SK-N-SH (cell line): ENCODE measurements at regions not wholly inside any gene's neighbourhood (a gene's known extent, or its start where the extent isn't known, plus 50 kb on each side); places are given as distances from the start of the nearest gene placed in this dataset.

Experiments used
- CTCF ChIA-PET: fragments of 300-600, 350-600 bp; formaldehyde crosslinking; extraction: SDS; loops from one replicate; lab custom pipeline; 2021; lab: Yijun Ruan, JAX
- POLR2A ChIA-PET: fragments of 350-600 bp; sonication (Branson Sonifier 250); formaldehyde crosslinking; extraction: SDS; loops from one replicate; lab custom pipeline; 2020; ENCODE audit warnings: antibody characterized with exemption, inconsistent platforms; lab: Yijun Ruan, JAX
- DNase-seq: peaks from one replicate; pipeline ENCODE4 v3.0.0; 2012
- H2AFZ ChIP-seq: fragments of 200-600 bp; sonication (generic); 2 replicates; pipeline ENCODE4 v1.8.1; 2016; ENCODE audit warnings: antibody characterized with exemption, mild to moderate bottlenecking, low read depth
- H3F3A ChIP-seq: fragments of 200-600 bp; sonication (generic); replicated peaks from 2 replicates; pipeline ENCODE3; 2016; ENCODE audit warnings: antibody characterized with exemption, mild to moderate bottlenecking; ENCODE audit not compliant: insufficient read depth
- H3K27ac ChIP-seq, 2 experiments: fragments of 200-500 bp in 1 of 2; fragments of 200-600 bp in 1 of 2; sonication (Bioruptor generic) in 1 of 2; sonication (generic), shearing (Covaris generic) in 1 of 2; 2 replicates each; pipeline versions ENCODE4 v1.5.1 to v1.6.1; 2014 to 2016; ENCODE audit warnings: low read depth in 2 of 2, inconsistent platforms in 1 of 2, low read length in 1 of 2, mild to moderate bottlenecking in 1 of 2, mixed read lengths in 1 of 2
- H3K27me3 ChIP-seq: fragments of 200-600 bp; sonication (generic), shearing (Covaris generic); 2 replicates; pipeline ENCODE4 v1.6.1; 2016; ENCODE audit warnings: mixed run types; ENCODE audit not compliant: insufficient read depth
- H3K36me3 ChIP-seq, 2 experiments: fragments of 200-500 bp in 1 of 2; fragments of 200-600 bp in 1 of 2; sonication (Bioruptor generic) in 1 of 2; sonication (generic) in 1 of 2; replicated peaks in 1 of 2; 2 replicates each; pipeline versions ENCODE3 to v1.5.1; 2014 to 2016; ENCODE audit warnings: low read length in 1 of 2, mild to moderate bottlenecking in 1 of 2; ENCODE audit not compliant: insufficient read depth in 2 of 2, control insufficient read depth in 1 of 2
- H3K4me1 ChIP-seq, 2 experiments: fragments of 200-500 bp in 1 of 2; fragments of 200-600 bp in 1 of 2; sonication (Bioruptor generic) in 1 of 2; sonication (generic), shearing (Covaris generic) in 1 of 2; 2 replicates each; pipeline versions ENCODE4 v1.5.1 to v1.6.1; 2014 to 2016; ENCODE audit warnings: low read depth in 1 of 2, low read length in 1 of 2, mixed run types in 1 of 2; ENCODE audit not compliant: insufficient read depth in 2 of 2, control insufficient read depth in 1 of 2
- H3K4me2 ChIP-seq: fragments of 200-600 bp; sonication (generic), shearing (Covaris generic); 2 replicates; pipeline ENCODE4 v1.6.1; 2017; ENCODE audit warnings: mixed run types
- H3K4me3 ChIP-seq, 2 experiments: fragments of 200-500 bp in 1 of 2; fragments of 200-600 bp in 1 of 2; sonication (Bioruptor generic) in 1 of 2; sonication (generic), shearing (Covaris generic) in 1 of 2; 2 replicates each; pipeline versions ENCODE4 v1.5.1 to v1.8.1; 2014 to 2016; ENCODE audit warnings: low read depth in 2 of 2, inconsistent platforms in 1 of 2, low read length in 1 of 2, mild to moderate bottlenecking in 1 of 2, mixed read lengths in 1 of 2, moderate library complexity in 1 of 2
- H3K79me2 ChIP-seq: fragments of 200-600 bp; sonication (generic); 2 replicates; pipeline ENCODE4 v1.8.1; 2017; ENCODE audit warnings: mild to moderate bottlenecking; ENCODE audit not compliant: insufficient read depth
- H3K9ac ChIP-seq: fragments of 200-600 bp; sonication (generic); 2 replicates; pipeline ENCODE4 v1.6.1; 2017; ENCODE audit warnings: mixed run types
- H3K9me2 ChIP-seq: fragments of 200-600 bp; sonication (generic); 2 replicates; pipeline ENCODE4 v1.6.1; 2017; ENCODE audit warnings: mixed run types
- H3K9me3 ChIP-seq: fragments of 200-600 bp; sonication (generic); 2 replicates; pipeline ENCODE4 v1.6.1; 2017; ENCODE audit warnings: mixed run types, mild to moderate bottlenecking, moderate library complexity
- H4K20me1 ChIP-seq: fragments of 200-600 bp; sonication (generic); 2 replicates; pipeline ENCODE4 v1.6.1; 2017; ENCODE audit warnings: mild to moderate bottlenecking, mixed run types; ENCODE audit not compliant: insufficient read depth
- CTCF ChIP-seq: fragments of 200-600 bp; sonication (generic); IDR thresholded peaks from 2 replicates; pipeline ENCODE4 v1.6.1; 2017; ENCODE audit warnings: antibody characterized with exemption, mild to moderate bottlenecking, moderate library complexity
- ELF1 ChIP-seq: IDR thresholded peaks from 2 replicates; pipeline ENCODE4 v1.4.0; 2012
- EP300 ChIP-seq, 2 experiments: IDR thresholded peaks; 2 replicates each; pipeline versions ENCODE4 v1.4.0 to v1.6.1; 2012; ENCODE audit warnings: borderline replicate concordance in 1 of 2, low read depth in 1 of 2, low read length in 1 of 2
- EZH2phosphoT487 ChIP-seq: fragments of 200-600 bp; sonication (generic); IDR thresholded peaks from 2 replicates; pipeline ENCODE4 v1.6.1; 2017; ENCODE audit warnings: low read depth, mixed run types, mild to moderate bottlenecking, antibody characterized with exemption, moderate library complexity, borderline replicate concordance
- FOSL2 ChIP-seq: IDR thresholded peaks from 2 replicates; pipeline ENCODE4 v1.4.0; 2012; ENCODE audit warnings: low read depth, mild to moderate bottlenecking, moderate library complexity, borderline replicate concordance
- FOXM1 ChIP-seq: IDR thresholded peaks from 2 replicates; pipeline ENCODE4 v1.4.0; 2012; ENCODE audit warnings: low read depth, mild to moderate bottlenecking
- GABPA ChIP-seq: IDR thresholded peaks from 2 replicates; pipeline ENCODE4 v1.4.0; 2012; ENCODE audit warnings: low read depth, mild to moderate bottlenecking
- GATA2 ChIP-seq: sonication (generic); formaldehyde crosslinking; IDR thresholded peaks from 2 replicates; pipeline ENCODE4 v1.5.0; 2020; ENCODE audit warnings: mild to moderate bottlenecking, missing genetic modification reagents
- IRF3 ChIP-seq: fragments of 150-350 bp; IDR thresholded peaks from 2 replicates; pipeline ENCODE4 v1.6.1; 2016; ENCODE audit warnings: mild to moderate bottlenecking, low read depth, low read length
- JUND ChIP-seq: IDR thresholded peaks from 2 replicates; pipeline ENCODE4 v1.4.0; 2012
- NFIC ChIP-seq: IDR thresholded peaks from 2 replicates; pipeline ENCODE4 v1.4.0; 2012; ENCODE audit warnings: borderline replicate concordance
- NRF1 ChIP-seq: IDR thresholded peaks from 2 replicates; pipeline ENCODE4 v1.6.1; 2012; ENCODE audit warnings: low read depth, mild to moderate bottlenecking, low read length
- RAD21 ChIP-seq: IDR thresholded peaks from 2 replicates; pipeline ENCODE4 v1.6.1; 2012; ENCODE audit warnings: mild to moderate bottlenecking, low read length
- RCOR1 ChIP-seq: fragments of 150-350 bp; IDR thresholded peaks from 2 replicates; pipeline ENCODE4 v1.6.1; 2017; ENCODE audit warnings: antibody characterized with exemption, low read length
- RXRA ChIP-seq: IDR thresholded peaks from 2 replicates; pipeline ENCODE4 v1.4.0; 2012; ENCODE audit warnings: low read depth, mild to moderate bottlenecking, borderline replicate concordance
- SMC3 ChIP-seq: IDR thresholded peaks from 2 replicates; pipeline ENCODE4 v1.6.1; 2012; ENCODE audit warnings: low read depth, low read length, improper control_type of control experiment
- TCF12 ChIP-seq: IDR thresholded peaks from 2 replicates; pipeline ENCODE4 v1.4.0; 2012
- ZBTB33 ChIP-seq: IDR thresholded peaks from 2 replicates; pipeline ENCODE4 v1.4.0; 2012; ENCODE audit warnings: low read depth, borderline replicate concordance
- WGBS: methylation state at CpG from one replicate; pipeline ENCODE4 v1.1.6; 2017; ENCODE audit warnings: low lambda C conversion rate; 5-methylcytosine and 5-hydroxymethylcytosine counted together
- TF ChIP-seq, protein P1 (sequence below): IDR thresholded peaks from 2 replicates; pipeline ENCODE4; 2012
- TF ChIP-seq, protein P2 (sequence below): IDR thresholded peaks from 2 replicates; pipeline ENCODE4 v1.6.1; 2012; ENCODE audit warnings: mild to moderate bottlenecking, low read depth, low read length, moderate library complexity

DNA sequence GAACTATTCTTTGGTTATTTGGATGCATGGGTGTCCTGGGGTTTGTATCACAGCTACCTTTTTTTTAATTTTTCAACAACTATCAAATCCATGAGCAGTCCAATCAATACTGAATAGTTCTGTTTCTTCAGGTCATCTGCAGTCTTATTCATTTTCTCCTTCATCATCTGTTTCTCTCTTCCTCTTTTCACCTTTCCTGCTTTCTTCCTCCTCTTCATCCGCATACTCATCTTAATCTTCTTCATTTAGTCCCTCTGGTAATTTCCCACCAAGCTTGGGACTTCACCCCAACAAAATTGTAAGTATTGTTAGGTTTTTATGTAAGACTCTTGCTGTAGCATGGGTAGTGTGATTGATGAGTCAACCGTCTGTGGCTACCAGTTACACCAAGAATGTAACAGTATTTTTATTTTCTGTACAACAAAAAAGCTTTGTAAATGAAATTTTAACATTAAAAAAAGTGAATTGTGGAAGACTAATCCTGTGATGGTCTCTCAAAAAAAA is 184.1 kb upstream of the RNPC3 start:
- Histone ChIP-seq H3K9me3 (no peaks in the 10 kb centered on the region), H3K4me2 (no peak overlapping the region), H3K9me2 (no peaks in the 10 kb centered on the region), H3K9ac (no peak overlapping the region), H3K27ac (no peak overlapping the region), H3K4me3 (no peak overlapping the region), H3K4me1 (no peaks in the 10 kb centered on the region), H4K20me1 (no peaks in the 10 kb centered on the region), H3K27me3 (no peaks in the 10 kb centered on the region), H2AFZ (no peak overlapping the region), H3F3A (no peaks in the 10 kb centered on the region), H3K36me3 (no peaks in the 10 kb centered on the region), H3K79me2 (no peaks in the 10 kb centered on the region)
- ChIA-PET CTCF (no interaction called here), POLR2A (no interaction called here)
- TF ChIP-seq TCF12 (no peak), FOSL2 (no peak), EP300 (IDR thresholded peaks at IDR 0.05; ENCODE audit: borderline replicate concordance in 1 of 2, low read depth in 1 of 2, low read length in 1 of 2) (no peak), EZH2phosphoT487 (no peak), GATA2 (CRISPR knock-in tag) (no peak), CTCF (no peak), RAD21 (no peak)
- WGBS, result 74% methylated on average over 2 of the region's 2 CpGs
- no peak for DNase-seq

GRCh38 chr1:103337779-103338178 is 187.7 kb upstream of the RNPC3 start:
- no peaks in the 10 kb centered on the region for H3K79me2 ChIP-seq
- H3K9me3 ChIP-seq, result no peaks in the 10 kb centered on the region
- DNase-seq, result no peak
- ChIA-PET POLR2A (no interaction called here), CTCF (interaction anchor here (0.7 kb wide), 1 partner anchor 152 kb away, joined by 4 read pairs; no protein-coding TSS in a partner anchor)
- H2AFZ ChIP-seq, result peak overlapping the region; percentile 22; the same call in 1 of the 2 replicates
- WGBS, result 66% methylated on average over 4 of the region's 4 CpGs
- no peak overlapping the region for H3K4me3 ChIP-seq
- H3K27me3 ChIP-seq, result no peaks in the 10 kb centered on the region
- H3K4me1 ChIP-seq, result no peaks in the 10 kb centered on the region
- no peak overlapping the region for H3K27ac ChIP-seq
- no peaks in the 10 kb centered on the region for H3K9me2 ChIP-seq
- no peaks in the 10 kb centered on the region for H3F3A ChIP-seq
- H3K4me2 ChIP-seq, result no peak overlapping the region
- H3K36me3 ChIP-seq, result no peaks in the 10 kb centered on the region
- H3K9ac ChIP-seq, result no peak overlapping the region
- H4K20me1 ChIP-seq, result no peaks in the 10 kb centered on the region
- TF ChIP-seq TCF12 (no peak), IRF3 (no peak), RXRA (no peak), GABPA (no peak), RCOR1 (no peak), FOSL2 (no peak), JUND (no peak), SMC3 (no peak), NRF1 (no peak), ELF1 (no peak), NFIC (no peak), FOXM1 (no peak), GATA2 (CRISPR knock-in tag) (no peak), ZBTB33 (no peak)
- TF ChIP-seq, protein P1, sequence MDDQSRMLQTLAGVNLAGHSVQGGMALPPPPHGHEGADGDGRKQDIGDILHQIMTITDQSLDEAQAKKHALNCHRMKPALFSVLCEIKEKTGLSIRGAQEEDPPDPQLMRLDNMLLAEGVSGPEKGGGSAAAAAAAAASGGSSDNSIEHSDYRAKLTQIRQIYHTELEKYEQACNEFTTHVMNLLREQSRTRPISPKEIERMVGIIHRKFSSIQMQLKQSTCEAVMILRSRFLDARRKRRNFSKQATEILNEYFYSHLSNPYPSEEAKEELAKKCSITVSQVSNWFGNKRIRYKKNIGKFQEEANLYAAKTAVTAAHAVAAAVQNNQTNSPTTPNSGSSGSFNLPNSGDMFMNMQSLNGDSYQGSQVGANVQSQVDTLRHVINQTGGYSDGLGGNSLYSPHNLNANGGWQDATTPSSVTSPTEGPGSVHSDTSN, result no peak
- TF ChIP-seq, protein P2, sequence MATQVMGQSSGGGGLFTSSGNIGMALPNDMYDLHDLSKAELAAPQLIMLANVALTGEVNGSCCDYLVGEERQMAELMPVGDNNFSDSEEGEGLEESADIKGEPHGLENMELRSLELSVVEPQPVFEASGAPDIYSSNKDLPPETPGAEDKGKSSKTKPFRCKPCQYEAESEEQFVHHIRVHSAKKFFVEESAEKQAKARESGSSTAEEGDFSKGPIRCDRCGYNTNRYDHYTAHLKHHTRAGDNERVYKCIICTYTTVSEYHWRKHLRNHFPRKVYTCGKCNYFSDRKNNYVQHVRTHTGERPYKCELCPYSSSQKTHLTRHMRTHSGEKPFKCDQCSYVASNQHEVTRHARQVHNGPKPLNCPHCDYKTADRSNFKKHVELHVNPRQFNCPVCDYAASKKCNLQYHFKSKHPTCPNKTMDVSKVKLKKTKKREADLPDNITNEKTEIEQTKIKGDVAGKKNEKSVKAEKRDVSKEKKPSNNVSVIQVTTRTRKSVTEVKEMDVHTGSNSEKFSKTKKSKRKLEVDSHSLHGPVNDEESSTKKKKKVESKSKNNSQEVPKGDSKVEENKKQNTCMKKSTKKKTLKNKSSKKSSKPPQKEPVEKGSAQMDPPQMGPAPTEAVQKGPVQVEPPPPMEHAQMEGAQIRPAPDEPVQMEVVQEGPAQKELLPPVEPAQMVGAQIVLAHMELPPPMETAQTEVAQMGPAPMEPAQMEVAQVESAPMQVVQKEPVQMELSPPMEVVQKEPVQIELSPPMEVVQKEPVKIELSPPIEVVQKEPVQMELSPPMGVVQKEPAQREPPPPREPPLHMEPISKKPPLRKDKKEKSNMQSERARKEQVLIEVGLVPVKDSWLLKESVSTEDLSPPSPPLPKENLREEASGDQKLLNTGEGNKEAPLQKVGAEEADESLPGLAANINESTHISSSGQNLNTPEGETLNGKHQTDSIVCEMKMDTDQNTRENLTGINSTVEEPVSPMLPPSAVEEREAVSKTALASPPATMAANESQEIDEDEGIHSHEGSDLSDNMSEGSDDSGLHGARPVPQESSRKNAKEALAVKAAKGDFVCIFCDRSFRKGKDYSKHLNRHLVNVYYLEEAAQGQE, result no peak
